GM21529 (cell line): ENCODE measurements at regions not wholly inside any gene's neighbourhood (a gene's known extent, or its start where the extent isn't known, plus 50 kb on each side); places are given as distances from the start of the nearest gene placed in this dataset.

ENCODE experiments used
- ATAC-seq: cut with Tn5 transposase; IDR thresholded peaks from one replicate; pipeline ENCODE4 v1.9.1; 2021; ENCODE audit not compliant: unreplicated experiment

DNA sequence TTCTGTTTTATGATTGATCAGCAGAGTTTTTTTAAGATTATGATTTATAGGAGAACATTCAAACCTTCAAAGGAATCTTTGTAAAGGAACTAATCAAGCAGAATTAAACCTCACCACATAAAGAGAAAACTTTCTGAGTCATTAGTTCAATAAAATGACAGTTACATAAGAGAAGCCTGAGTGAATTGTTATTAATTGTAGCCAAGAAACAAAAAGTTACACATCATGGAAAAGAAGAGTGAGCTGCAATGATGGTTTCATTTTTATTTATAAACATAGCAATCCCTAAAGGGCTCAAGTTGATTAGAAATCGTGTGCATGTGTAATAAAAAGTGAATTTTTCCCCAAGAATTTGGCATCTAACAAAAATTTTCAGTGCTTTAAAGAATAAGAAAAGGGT lies 731.4 kb downstream of the LTN1 start:
- no peak for ATAC-seq

DNA sequence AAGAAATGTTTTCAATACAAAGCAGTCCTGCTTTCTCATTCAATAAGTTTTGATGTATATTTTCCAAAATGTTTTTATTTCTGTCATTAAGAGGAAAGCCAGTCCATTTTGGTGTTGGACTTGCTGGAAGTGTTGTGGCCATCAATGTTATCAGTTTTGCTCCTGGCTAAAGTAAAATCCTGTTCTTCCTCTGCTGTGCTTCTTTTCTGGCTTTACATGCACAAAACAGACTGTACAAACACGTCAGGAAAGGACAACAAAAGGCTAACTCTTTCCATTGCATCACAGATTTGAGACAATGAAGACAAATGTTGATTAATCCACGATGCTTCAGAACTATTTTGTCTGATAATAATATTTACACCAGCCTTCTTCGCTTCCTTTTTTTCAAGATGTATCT lies 735.4 kb downstream of the LTN1 start:
- no peak for ATAC-seq

DNA sequence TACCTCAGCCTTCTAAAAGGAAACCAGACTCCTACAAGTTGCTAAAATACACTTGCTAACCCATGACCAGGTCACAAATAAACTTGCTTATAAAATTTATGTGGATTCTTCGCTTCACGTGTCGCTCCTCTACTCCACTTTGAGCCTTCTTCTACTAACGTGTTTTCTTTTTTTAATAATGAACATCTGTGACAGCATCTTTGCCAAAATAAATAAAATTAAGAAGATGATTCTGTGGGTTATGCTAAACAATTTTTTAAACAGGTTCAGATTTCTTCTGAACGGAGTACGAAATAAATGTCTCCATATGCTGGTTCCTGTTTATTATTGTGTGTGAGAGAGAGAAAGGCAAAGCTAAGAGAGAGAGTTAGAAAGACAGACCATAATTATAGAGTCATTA lies 735.8 kb downstream of the LTN1 start:
- ATAC-seq: no peak

GRCh38 chr21:28256420-28256831 lies 736.3 kb downstream of the LTN1 start:
- no peak for ATAC-seq

GRCh38 chr21:28253961-28254360 lies 738.7 kb downstream of the LTN1 start:
- ATAC-seq: no peak

- ATAC-seq: no peak
These were observed 739.3 kb downstream of the LTN1 start for GRCh38 chr21:28253338-28253737.

DNA sequence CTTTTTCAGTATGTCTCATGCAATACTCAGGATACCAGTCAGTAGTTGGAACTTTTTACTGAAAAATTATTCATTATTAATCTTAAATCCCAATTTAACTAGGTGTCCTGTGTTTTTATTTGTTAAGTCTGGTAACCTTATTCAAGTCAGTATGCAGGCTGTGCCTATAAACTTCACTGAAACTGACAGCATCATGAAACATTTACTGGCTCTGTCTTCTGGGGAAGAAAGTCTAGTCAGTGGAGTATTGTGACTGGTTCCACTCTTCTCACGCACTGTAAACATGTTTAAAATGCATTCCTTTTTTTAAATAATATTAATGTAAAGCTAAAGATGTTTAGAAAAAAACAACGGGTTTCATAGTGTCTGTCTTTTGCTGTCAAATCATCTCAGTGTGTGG lies 739.7 kb downstream of the LTN1 start:
- ATAC-seq: no peak

- no peak for ATAC-seq
These were observed 741.7 kb downstream of the LTN1 start for GRCh38 chr21:28250946-28251345.

GRCh38 chr21:28247454-28248020 lies 745.1 kb downstream of the LTN1 start:
- ATAC-seq: no peak

DNA sequence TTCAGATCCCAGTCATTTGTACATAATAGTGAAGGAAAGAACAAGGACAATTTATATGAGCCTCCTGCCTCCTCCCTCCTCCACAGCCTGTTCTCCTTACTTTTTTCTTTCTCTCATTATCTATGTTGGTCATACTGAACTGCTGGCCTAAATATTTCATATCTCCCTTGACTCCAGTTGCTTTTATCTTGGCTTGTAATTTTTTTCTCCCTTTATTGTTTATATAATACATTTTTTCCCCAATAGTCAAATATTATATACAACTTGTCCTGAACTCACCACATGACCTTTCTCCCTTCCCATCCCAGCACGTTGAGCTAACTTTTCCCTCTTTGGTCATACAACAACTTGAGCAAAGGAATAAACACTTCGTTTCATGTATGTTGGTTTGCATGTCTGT lies 752.1 kb downstream of the LTN1 start:
- ATAC-seq: no peak

DNA sequence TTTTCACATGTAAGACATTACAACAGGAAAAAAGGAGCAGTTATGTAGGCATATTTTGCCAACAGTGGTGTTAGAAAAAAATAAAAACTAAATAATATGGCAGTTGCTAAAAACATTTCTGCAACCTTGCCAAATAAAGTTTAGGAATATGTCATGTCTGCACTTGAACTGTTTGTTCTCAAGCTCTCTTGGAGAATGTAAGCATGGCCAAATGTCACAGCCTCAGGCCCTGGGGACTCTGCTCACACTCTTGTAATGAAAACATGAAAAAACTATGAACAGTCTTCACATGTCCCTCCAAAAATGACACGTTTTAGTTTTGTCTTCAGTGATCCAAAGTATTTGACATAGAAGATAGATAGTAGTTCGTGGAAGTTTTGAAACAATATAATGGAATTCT lies 753.3 kb downstream of the LTN1 start:
- no peak for ATAC-seq

DNA sequence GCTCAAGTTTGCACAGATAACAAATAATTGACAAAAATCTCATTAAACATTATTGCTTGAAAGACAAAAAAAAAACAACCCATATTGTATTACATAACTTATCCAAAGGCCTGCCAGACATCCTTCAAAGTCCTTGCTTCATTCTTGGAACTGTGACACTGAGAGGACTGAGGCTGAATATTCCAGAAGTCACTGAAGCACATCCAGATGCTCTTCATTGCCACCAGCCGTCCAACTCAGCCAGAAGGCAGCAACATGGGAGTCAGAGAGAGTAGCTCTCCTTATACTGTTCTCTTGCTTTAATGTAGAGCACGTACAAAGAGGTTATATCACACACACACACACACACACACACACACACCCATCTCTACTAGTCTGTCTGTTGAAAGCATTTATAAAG lies 755.0 kb downstream of the LTN1 start:
- ATAC-seq: no peak

- no peak for ATAC-seq
These were observed 757.3 kb downstream of the LTN1 start for GRCh38 chr21:28235169-28235895.

- ATAC-seq: no peak
These were observed 758.4 kb downstream of the LTN1 start for GRCh38 chr21:28234326-28234725.

GRCh38 chr21:28233536-28234220 lies 759.0 kb downstream of the LTN1 start:
- ATAC-seq: no peak

GRCh38 chr21:28230559-28230958 lies 762.1 kb downstream of the LTN1 start:
- ATAC-seq: no peak

DNA sequence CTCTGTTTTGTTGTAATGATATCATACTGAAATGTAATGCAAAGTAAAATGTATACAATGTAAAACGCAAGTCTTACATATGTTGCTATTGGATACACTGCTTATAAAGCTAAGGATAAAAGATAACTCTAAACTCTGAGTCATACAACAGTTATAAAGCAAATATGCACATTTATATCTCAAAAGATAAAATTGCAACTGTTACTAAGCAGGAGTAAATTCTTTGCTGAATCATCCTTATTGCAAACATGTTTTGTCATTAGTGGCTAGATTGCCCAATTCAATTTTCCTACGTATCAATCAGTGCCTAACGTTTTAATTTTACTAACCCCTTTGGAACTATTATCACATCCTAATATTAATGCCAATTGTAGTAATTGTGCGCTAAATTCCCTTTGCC lies 762.9 kb downstream of the LTN1 start:
- ATAC-seq: no peak

DNA sequence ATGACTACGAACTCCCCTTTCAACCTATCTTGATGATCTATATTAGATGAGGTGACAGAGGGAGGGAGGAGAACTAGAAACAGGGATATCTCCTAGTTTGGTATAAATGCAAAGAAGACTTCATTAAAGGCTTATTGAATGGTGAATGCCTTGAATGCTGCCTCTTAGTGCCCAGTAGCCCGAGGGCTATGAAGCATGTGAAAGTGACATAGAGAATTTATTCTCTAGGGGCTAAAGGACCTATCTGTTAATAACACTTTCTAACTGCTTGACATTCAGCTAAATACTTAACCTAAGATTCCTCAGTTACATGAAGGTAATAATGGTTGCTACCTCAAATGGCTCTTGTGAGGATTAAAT lies 764.1 kb downstream of the LTN1 start:
- no peak for ATAC-seq

- ATAC-seq: no peak
These were observed 764.6 kb downstream of the LTN1 start for GRCh38 chr21:28227881-28228635.

- ATAC-seq: no peak
These were observed 766.1 kb downstream of the LTN1 start for GRCh38 chr21:28226563-28226962.

GRCh38 chr21:28224191-28224726 lies 768.4 kb downstream of the LTN1 start:
- no peak for ATAC-seq

DNA sequence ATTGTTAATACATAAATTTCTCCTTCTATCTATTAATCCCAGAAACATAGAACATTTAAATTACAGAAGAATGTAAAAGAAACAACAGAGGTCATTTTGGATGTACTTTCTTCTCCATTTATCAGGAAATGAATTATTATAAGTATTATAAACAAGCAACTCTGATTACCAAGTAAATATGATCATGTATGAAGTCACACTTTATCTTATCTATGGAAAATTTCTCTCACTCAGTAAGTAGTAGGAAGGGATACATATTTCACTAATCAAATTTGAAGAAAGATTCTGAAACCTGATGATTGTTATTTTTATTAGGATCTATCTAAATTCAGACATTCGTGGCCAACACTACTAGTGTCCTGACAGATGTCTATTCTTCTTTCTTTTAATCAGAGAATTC lies 770.7 kb downstream of the LTN1 start:
- ATAC-seq: no peak
